Activated CD4-positive, alpha-beta T cell treated with anti-CD3 and anti-CD28 coated beads, Interleukin-2, Interleukin-6, amounts not matched to agents 100 ng/mL and 50 ng/mL, durations not matched to agents 16 hours and 8 hours (primary cell): ENCODE measurements at regions not wholly inside any gene's neighbourhood (a gene's known extent, or its start where the extent isn't known, plus 50 kb on each side); places are given as distances from the start of the nearest gene placed in this dataset.
"Not testable (repeated sequence)": the region's sequence is repeated elsewhere in the genome, so short reads cannot be mapped to it uniquely, and the experiment has no call there.

Experiments used
- DNase-seq: peaks from one replicate; pipeline ENCODE4 v3.0.0-alpha.2; 2020

GRCh38 chr1:90400131-90400530, 317.0 kb downstream of the BARHL2 start:
- no peak for DNase-seq

GRCh38 chr1:90396917-90397316, 320.2 kb downstream of the BARHL2 start:
- no peak for DNase-seq

GRCh38 chr1:90394247-90394646, 322.9 kb downstream of the BARHL2 start:
- no peak for DNase-seq

GRCh38 chr1:90393025-90393424, 324.1 kb downstream of the BARHL2 start:
- DNase-seq, result no peak

- DNase-seq, result no peak
Measured at GRCh38 chr1:90391126-90391525, 326.0 kb downstream of the BARHL2 start.

- DNase-seq, result no peak
Measured at GRCh38 chr1:90387805-90388204, 329.3 kb downstream of the BARHL2 start.

- no peak for DNase-seq
Measured at GRCh38 chr1:90386899-90387720, 330.0 kb downstream of the BARHL2 start.

GRCh38 chr1:90384193-90384592, 332.9 kb downstream of the BARHL2 start:
- no peak for DNase-seq

- no peak for DNase-seq
Measured at GRCh38 chr1:90382161-90382560, 334.9 kb downstream of the BARHL2 start.

- no peak for DNase-seq
Measured at GRCh38 chr1:90381598-90381997, 335.5 kb downstream of the BARHL2 start.

- DNase-seq, result no peak
Measured at GRCh38 chr1:90371448-90371813, 345.7 kb downstream of the BARHL2 start.

GRCh38 chr1:90370686-90371447, 346.2 kb downstream of the BARHL2 start:
- DNase-seq, result no peak

GRCh38 chr1:90362163-90362562, 354.9 kb downstream of the BARHL2 start:
- no peak for DNase-seq

GRCh38 chr1:90361026-90361425, 356.1 kb downstream of the BARHL2 start:
- DNase-seq, result no peak

GRCh38 chr1:90359994-90360393, 357.1 kb downstream of the BARHL2 start:
- no peak for DNase-seq

- no peak for DNase-seq
Measured at GRCh38 chr1:90358448-90358847, 358.7 kb downstream of the BARHL2 start.

GRCh38 chr1:90357995-90358394, 359.1 kb downstream of the BARHL2 start:
- DNase-seq, result peak; percentile 8

GRCh38 chr1:90356991-90357390, 360.1 kb downstream of the BARHL2 start:
- no peak for DNase-seq

GRCh38 chr1:90356101-90356500, 361.0 kb downstream of the BARHL2 start:
- no peak for DNase-seq

- no peak for DNase-seq
Measured at GRCh38 chr1:90354704-90355103, 359.8 kb downstream of the ZNF326 start.

GRCh38 chr1:90351019-90351418, 356.1 kb downstream of the ZNF326 start:
- DNase-seq, result no peak

GRCh38 chr1:90349510-90349909, 354.6 kb downstream of the ZNF326 start:
- no peak for DNase-seq

GRCh38 chr1:90348934-90349333, 354.0 kb downstream of the ZNF326 start:
- DNase-seq, result no peak

GRCh38 chr1:90348459-90348858, 353.5 kb downstream of the ZNF326 start:
- not testable (repeated sequence) for DNase-seq
